AG04449 (cell line): ENCODE measurements at regions not wholly inside any gene's neighbourhood (a gene's known extent, or its start where the extent isn't known, plus 50 kb on each side); places are given as distances from the start of the nearest gene placed in this dataset.

Source experiments
- CTCF ChIA-PET: fragments of 350-600 bp; formaldehyde crosslinking; extraction: SDS; loops from one replicate; lab custom pipeline; 2021; ENCODE audit warnings: antibody characterized with exemption; lab: Yijun Ruan, JAX
- POLR2A ChIA-PET: fragments of 400-600, 350-600 bp; formaldehyde crosslinking; extraction: SDS; loops from one replicate; lab custom pipeline; 2020; ENCODE audit warnings: antibody characterized with exemption, inconsistent platforms; lab: Yijun Ruan, JAX
- DNase-seq: peaks from one replicate; pipeline ENCODE4 v3.0.0-alpha.2; 2010; ENCODE audit warnings: low read depth, low spot score
- H3K4me3 ChIP-seq: 2 replicates; pipeline ENCODE4 v1.5.1; 2011; ENCODE audit warnings: low read depth, mild to moderate bottlenecking, control low read depth, low read length
- CTCF ChIP-seq: IDR thresholded peaks from one replicate; pipeline ENCODE4 v1.5.1; 2011; ENCODE audit warnings: mild to moderate bottlenecking, moderate library complexity, low read length, control low read depth, inconsistent platforms; ENCODE audit not compliant: insufficient read depth; ENCODE audit errors: missing control alignments

DNA sequence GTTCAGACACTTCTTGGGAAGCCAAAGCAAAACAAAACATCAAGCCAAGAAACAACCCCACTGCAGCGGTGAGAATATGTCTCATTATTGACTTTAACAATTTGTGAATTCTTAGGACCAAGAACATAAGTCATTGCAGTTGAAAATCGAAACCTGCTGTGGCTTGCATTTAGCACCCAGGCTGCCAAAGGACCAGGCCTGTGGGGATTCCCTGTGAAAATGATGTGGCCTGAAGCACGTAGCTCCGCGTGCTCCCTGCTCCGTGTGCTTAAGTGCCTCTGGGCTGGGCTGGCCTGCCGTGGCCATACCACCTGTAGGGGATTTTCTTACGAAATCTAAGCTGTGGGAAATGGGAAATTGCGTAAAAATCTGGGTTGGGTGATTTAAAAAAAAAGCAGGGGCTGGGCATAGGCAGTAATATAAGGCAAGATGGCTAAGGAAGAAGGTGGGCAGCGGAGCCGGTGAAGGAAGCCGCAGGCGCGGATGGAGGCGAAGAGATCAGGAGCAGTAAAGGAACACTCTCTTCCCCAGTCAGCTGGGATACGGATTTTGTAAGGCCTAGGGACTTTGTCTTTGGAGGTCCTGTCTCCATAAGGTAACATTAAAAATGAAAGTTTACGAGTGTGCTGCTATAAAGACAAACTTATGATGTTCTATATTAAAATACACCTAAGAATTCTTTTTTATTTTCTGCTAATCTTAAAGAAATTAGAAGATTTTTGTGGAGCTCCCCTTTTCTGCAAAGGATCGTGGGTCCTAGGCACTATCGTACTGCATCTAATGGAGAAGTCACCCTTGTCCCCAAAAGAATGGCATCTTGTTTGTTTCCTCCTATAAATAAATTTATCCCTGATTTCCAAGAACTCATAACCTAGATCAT lies 189.6 kb upstream of the SEMA6A start:
- DNase-seq, result no peak
- ChIA-PET POLR2A (no interaction called here), CTCF (no interaction called here)
- no peak for TF ChIP-seq CTCF
- no peak overlapping the region for H3K4me3 ChIP-seq

GRCh38 chr5:116759860-116760640 lies 185.4 kb upstream of the SEMA6A start:
- no peak for TF ChIP-seq CTCF
- H3K4me3 ChIP-seq, result no peak overlapping the region
- ChIA-PET CTCF (no interaction called here), POLR2A (no interaction called here)
- no peak for DNase-seq

DNA sequence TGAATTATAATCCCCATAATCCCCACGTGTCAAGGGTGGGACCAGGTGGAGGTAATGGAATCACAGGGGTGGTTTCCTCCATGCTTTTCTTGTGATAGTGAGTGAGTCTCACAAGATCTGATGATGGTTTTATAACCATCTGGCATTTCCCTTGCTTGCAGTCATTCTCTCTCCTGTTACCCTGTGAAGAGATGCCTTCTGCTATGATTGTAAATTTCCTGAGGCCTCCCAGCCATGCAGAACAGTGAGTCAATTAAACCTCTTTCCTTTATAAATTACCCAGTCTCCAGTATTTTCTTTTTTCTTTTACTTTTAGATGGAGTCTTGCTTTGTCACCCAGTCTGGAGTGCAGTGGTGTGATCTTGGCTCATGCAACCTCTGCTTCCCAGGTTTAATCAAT lies 182.7 kb upstream of the SEMA6A start:
- CTCF ChIA-PET, result no interaction called here
- H3K4me3 ChIP-seq, result no peak overlapping the region
- no peak for TF ChIP-seq CTCF
- DNase-seq, result no peak
- POLR2A ChIA-PET, result no interaction called here

DNA sequence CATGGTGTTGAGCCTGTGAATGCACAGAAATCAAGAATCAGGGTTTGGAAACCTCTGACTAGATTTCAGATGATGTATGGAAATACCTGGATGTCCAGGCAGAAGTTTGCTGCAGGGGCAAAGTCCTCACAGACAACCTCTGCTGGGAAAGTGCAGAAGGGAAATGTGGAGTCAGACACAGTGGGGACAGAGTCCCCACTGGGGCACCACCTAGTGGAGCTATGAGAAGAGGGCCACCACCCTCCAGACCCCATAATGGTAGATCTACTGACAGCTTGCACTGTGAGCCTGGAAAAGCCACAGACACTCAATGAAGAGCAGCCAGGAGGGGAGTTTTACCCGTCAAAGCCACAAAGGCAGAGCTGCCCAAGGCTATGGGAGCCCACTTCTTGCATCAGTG lies 181.9 kb upstream of the SEMA6A start:
- no peak overlapping the region for H3K4me3 ChIP-seq
- ChIA-PET CTCF (no interaction called here), POLR2A (no interaction called here)
- no peak for TF ChIP-seq CTCF
- DNase-seq, result no peak

- POLR2A ChIA-PET, result no interaction called here
- no peak overlapping the region for H3K4me3 ChIP-seq
- no peak for DNase-seq
- CTCF ChIA-PET, result no interaction called here
- no peak for TF ChIP-seq CTCF
Observed at GRCh38 chr5:116754556-116754955, 179.9 kb upstream of the SEMA6A start.

DNA sequence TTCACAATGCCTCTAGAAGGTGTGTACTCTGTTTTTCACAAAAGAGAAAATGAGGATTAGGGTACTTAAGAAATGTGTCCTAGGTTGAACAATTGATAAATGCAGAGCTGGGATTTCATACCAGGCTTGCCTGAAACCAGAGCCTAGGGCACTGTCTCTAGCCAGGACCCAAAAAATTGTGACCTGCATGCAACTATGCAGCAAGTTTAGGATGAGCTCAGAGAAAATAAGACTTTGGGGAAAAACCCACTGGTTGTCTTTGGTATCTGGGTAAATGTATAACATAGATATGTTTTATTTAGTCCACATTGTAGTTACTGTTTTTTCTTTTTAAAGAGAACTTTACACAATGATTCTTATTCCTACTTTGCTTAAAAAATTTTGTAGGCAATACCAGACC lies 177.1 kb upstream of the SEMA6A start:
- TF ChIP-seq CTCF, result no peak
- ChIA-PET CTCF (no interaction called here), POLR2A (no interaction called here)
- H3K4me3 ChIP-seq, result no peak overlapping the region
- DNase-seq, result no peak
